AG09309 (cell line): ENCODE measurements at regions not wholly inside any gene's neighbourhood (a gene's known extent, or its start where the extent isn't known, plus 50 kb on each side); places are given as distances from the start of the nearest gene placed in this dataset.

Experiments used
- DNase-seq: peaks from one replicate; pipeline ENCODE4 v3.0.0-alpha.2; 2010; ENCODE audit warnings: low read depth
- H3K4me3 ChIP-seq: 2 replicates; pipeline ENCODE4 v1.5.1; 2011; ENCODE audit warnings: mild to moderate bottlenecking, low read depth, low read length, moderate library complexity; ENCODE audit not compliant: control insufficient read depth
- TF ChIP-seq, protein P1 (sequence below): IDR thresholded peaks from 2 replicates; pipeline ENCODE4 v1.5.1; 2011; ENCODE audit warnings: mild to moderate bottlenecking, low read depth, low read length, inconsistent platforms; ENCODE audit not compliant: insufficient read depth, control insufficient read depth; ENCODE audit errors: missing control alignments

DNA sequence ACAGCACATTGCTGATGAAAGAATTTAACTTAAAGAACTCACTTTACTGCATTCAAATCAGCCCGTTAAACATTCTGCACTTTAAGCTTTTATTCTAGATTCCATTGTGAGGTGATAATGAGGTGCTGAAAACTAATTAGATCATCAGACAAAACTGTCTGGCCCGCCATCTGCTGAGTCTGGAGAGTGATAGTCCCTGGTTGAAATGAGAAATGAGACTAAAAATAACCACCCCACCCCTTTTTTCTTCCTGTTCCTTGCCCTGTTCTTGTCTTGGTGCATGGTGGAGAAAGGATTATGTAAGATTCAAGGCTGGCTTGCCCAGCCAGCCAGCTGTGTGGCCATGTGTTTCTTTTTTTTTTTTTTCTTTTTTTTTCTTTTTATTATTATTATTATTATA lies 277.0 kb upstream of the COBL start:
- H3K4me3 ChIP-seq: no peak overlapping the region
- TF ChIP-seq, protein P1, sequence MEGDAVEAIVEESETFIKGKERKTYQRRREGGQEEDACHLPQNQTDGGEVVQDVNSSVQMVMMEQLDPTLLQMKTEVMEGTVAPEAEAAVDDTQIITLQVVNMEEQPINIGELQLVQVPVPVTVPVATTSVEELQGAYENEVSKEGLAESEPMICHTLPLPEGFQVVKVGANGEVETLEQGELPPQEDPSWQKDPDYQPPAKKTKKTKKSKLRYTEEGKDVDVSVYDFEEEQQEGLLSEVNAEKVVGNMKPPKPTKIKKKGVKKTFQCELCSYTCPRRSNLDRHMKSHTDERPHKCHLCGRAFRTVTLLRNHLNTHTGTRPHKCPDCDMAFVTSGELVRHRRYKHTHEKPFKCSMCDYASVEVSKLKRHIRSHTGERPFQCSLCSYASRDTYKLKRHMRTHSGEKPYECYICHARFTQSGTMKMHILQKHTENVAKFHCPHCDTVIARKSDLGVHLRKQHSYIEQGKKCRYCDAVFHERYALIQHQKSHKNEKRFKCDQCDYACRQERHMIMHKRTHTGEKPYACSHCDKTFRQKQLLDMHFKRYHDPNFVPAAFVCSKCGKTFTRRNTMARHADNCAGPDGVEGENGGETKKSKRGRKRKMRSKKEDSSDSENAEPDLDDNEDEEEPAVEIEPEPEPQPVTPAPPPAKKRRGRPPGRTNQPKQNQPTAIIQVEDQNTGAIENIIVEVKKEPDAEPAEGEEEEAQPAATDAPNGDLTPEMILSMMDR: no peak
- DNase-seq: no peak

DNA sequence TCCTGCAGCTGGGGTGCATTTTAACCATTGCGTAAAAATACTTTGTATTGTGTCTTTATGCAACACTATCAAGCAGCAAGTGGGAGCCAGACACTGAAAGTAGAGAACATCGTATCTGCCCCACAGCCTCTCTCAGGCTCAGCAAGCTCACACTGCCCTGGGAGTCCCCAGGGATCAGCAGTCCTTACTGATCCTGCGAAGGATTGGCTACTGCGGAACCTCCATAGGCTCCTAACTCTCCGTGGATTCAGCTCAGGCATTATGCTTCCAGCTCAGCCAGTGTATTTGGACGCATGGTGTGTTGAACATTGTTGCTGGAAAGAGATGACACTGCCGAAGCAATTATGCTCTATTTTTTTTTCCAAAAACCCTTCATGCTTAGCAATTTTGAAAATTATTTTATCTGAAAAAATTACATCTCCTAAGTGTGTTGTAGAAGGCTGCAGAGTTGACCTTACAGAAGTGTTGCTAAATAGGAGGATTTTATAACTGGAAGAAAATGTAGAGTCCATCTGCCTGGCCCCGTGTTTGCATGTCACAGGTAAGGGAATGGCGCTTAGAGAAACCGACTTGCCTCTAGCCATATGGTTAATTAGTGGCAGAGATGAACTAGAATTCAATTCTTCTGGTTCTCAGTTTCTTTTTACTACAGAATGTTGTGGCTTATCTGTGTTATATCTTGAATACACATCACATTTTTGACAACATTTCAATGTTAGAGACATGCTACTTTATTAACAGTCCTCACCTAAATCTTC lies 276.4 kb upstream of the COBL start:
- H3K4me3 ChIP-seq: no peak overlapping the region
- TF ChIP-seq, protein P1: no peak
- DNase-seq: no peak

DNA sequence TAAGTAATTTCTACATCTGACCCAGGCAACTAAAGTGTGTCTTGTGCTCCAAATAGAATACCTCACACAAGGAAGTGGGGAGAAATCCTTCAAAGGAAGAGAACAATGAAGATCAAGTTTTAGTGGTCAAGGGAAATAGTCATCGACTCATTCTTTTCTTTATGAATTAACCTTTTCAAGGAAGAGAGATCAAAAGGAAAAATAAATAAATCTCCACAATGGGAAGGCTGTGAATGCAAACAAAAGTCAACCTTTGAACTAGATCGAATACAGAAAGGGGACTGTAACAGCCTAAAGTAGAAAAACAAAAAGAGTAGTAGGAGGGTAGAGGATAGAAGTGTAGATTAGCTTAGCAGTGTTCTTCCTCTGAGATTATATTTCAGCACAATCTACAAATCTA lies 274.6 kb upstream of the COBL start:
- TF ChIP-seq, protein P1: no peak
- no peak overlapping the region for H3K4me3 ChIP-seq
- DNase-seq: no peak

DNA sequence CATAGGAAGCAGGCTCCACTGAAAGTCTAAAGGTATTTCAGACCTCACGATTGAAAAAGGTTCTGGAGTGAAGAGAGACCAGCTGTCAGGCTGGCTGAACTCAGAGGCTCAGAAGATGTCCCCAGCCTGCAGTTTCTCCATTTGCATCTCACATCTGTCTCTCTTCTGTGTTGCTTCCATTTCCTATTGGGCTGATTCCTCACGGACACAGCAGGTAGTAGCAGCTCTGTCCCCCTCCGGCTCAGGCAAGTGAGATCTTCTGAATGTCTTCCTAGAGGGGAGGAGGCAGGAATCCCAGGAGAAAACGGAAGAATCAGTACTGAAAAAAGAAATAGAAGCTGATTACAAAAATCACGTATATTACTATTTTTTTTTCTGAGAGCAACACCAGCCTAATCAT lies 274.1 kb upstream of the COBL start:
- H3K4me3 ChIP-seq: no peak overlapping the region
- TF ChIP-seq, protein P1: no peak
- DNase-seq: no peak

DNA sequence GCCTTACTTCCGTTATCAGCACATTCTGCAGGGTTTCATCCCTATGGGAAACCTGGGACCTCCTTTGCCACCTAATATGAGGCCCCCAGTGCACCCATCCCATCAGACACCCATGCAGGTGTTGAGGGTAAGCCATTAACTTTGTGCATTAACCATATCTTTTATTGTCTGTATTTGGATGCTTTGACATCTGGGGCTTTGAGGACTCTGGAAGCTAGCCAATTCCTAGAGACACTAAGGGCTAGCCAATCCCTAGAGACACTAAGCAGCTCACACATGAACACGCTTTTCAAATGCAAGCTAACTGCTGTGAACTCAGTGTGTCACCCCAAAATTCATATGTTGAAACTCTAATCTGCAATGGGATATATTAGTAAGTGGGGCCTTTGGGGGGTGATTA lies 272.5 kb upstream of the COBL start:
- no peak overlapping the region for H3K4me3 ChIP-seq
- DNase-seq: no peak
- TF ChIP-seq, protein P1: no peak

DNA sequence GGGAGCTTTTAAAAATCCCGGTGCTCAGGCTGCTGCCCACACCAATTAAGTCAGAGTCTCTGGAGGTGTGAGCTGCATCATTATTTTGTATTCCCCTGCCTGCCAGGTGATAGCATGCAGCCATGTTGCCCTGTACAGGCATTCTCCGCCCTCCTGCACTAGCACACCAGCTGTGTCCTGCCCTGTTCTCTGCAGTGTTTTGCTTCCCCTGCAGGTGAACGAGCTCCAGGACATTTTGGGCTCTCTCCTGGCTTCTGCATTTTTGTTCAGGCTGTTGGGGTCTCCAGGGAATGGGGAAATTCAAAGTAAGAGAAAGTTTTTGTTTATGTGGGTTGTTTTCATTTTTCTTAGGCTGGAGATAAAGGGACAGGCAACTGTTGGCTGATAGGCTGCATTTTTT lies 271.0 kb upstream of the COBL start:
- no peak overlapping the region for H3K4me3 ChIP-seq
- no peak for DNase-seq
- TF ChIP-seq, protein P1: no peak
